SK-N-MC (cell line): ENCODE measurements at regions not wholly inside any gene's neighbourhood (a gene's known extent, or its start where the extent isn't known, plus 50 kb on each side); places are given as distances from the start of the nearest gene placed in this dataset.

Experiments used
- EZH2 ChIP-seq: fragments of 200-600 bp; sonication (generic); IDR thresholded peaks from one replicate; pipeline ENCODE4 v1.6.1; 2017; ENCODE audit warnings: antibody characterized with exemption
- FOXP2 ChIP-seq: optimal IDR thresholded peaks from 2 replicates; pipeline ENCODE3; 2011; ENCODE audit warnings: mild to moderate bottlenecking, moderate library complexity; ENCODE audit not compliant: insufficient read depth; ENCODE audit errors: extremely low read length, control extremely low read depth
- POLR2AphosphoS5 ChIP-seq: IDR thresholded peaks from 2 replicates; pipeline ENCODE4 v1.6.1; 2012; ENCODE audit warnings: mild to moderate bottlenecking, low read depth, low read length, borderline replicate concordance

DNA sequence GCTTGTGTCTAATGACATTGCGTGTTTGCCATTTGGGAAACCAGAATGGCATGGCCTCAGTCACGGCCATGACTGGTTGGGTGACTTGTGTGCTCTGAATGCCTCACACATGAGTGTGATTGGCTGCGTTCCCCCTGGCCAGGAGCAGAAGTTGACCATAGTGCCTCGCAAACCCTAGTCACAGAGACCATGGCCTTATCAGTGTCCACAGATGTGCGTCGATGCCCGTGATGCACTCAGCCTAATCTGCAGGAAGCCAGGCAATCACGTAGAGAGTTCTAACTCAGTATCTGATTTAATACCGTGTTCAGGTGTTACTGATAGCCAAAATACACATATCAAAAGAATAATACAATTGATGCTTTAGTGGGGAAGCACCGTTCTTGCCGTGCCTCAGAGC is 64.0 kb downstream of the BOLA3 start:
- TF ChIP-seq EZH2 (no peak), POLR2AphosphoS5 (no peak), FOXP2 (no peak)
